ENCODE measurements at regions not wholly inside any gene's neighbourhood (a gene's known extent, or its start where the extent isn't known, plus 50 kb on each side); places are given as distances from the start of the nearest gene placed in this dataset.
"Not testable (repeated sequence)": the region's sequence is repeated elsewhere in the genome, so short reads cannot be mapped to it uniquely, and the experiment has no call there.

GRCh38 chr12:89151536-89151935 is 200.8 kb downstream of the DUSP6 start:
- no peak for DNase-seq

- not testable (repeated sequence) for DNase-seq
These were observed 201.5 kb downstream of the DUSP6 start for GRCh38 chr12:89150789-89151188.

DNA sequence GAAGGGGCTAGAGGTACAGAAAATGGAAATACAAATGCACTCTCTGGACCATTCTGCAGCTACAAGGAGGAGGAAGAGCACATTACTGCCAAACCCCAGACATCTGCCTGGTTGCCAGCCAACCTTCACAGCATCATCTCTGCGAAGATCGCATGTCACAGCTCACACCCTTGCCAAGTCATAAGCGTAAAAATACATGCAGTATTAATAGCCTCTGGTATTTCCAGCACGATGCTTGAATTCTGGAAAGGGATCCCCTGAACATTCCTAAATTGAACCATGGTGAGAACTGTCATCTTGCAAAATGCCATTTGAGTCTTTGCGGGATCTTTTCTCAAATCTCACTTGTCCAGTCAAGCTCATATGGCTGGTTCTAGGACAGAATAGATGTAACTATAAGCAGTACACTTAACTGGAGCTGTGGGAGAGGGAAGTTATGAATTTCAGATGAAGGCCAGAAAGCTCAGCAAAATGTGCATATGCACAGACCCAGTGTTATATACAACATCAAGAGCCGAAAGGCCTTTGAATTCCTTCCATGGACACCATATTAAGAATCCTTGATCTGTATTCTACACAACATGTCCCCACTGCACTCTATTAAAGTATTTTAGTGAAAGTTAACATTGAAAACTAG is 211.6 kb downstream of the DUSP6 start:
- no peak for DNase-seq

GRCh38 chr12:89140141-89140540 is 212.2 kb downstream of the DUSP6 start:
- DNase-seq, result no peak

DNA sequence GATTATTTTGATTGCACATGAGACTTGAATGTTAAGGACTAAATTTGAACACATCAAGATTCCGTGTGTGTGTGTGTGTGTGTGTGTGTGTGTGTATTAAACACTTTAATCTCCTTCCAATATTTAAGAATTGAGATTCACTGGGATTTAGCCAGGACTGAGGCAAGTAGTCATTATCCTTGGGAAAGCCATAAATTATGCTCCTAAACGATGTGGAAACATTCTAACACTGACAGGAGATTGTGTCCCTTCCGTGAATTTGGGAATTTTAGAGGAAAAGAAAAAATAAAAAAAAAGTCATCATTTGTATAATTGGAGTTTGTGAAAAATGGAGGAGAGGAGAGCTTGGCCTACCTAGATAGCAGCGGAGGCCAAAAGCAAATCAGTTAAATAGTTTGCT is 212.9 kb downstream of the DUSP6 start:
- no peak for DNase-seq

DNA sequence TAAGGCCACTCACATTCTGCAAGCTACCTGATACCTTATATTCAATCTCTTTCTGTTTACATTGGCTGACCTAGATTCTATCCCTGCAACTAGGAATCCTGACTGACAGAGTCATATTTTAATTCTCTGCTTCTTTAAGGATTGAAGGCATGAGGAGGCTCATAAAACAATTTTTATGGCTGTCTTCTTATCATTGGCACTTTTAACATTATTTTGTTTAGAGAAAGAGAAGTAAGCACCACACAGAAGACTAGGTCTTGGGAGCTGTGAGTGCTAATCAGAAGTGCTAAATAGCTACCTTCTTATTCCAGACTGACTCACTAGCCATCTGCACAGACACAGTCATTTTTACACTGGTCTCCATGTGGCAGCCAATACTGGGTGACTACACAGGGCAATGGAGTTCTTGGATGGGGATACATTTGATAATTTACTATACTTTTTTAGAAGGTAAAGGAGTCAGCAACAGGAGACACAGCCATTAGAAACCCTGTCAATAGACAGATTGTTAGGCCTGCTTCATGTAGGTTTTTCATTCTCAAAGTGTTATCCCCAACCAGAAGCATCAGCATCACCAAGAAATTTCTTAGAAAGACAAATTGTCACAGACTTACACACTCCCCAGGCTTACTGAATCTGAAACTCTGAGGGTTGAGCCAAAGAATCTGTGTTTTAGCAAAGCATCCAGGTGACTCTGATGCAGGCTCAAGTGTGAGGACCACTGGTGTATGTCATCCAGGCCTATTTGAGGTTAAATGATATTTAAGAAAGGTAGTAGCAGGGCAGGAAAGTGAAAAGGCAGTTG is 214.1 kb downstream of the DUSP6 start:
- DNase-seq, result no peak

GRCh38 chr12:89135976-89136634 is 216.2 kb downstream of the DUSP6 start:
- no peak for DNase-seq

- no peak for DNase-seq
These were observed 218.0 kb downstream of the DUSP6 start for GRCh38 chr12:89134213-89134770.

DNA sequence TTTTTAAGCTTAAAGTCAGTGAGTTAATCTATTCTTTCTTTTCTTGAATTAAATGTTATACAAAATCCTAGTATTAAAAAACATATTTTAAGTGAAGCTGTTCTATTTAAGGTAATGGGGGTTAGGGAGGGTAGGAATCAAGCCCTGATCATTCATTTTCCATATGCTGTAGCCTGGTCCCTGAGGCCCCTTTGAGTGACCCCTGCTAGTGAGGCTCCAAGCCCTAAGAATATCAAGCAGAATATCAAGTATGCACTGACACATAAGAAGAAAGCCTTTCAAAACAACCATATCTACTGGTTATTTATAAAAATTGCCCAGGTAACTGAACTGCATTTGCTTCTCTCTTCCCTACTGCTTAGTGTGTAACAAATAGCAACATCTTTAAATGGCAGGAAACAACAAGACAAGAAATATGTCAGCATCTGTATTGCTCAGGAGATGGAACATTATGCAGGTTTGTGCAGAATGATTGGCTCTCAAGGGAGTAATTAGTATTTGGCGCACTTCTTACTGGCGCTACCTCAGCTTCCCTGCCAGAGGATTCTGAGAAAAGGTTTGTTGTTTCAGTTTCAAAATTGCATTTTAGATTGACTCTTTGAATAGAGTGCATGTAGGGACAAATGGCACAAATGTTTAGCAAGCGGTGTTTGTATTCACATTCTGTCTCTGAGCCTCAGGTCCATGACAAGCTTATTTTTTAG is 223.0 kb downstream of the DUSP6 start:
- DNase-seq, result no peak

DNA sequence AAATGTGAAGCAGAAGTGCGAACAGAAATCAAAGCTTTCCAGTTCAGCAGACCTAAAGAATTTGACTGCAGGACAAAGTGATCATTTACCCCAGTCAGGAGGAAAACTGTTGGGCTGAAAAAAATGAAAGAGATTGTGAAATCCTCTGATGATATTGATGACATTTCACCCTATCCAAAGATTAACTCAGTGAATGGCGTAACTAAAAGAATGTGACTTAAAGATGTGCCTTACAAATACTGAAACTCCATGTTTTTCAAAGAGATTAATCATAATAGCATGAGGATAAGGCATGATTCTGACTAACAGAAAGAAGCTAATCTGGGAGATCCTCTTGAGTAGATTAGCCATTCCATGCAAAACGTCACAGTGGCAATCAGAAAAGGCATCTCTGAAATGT is 225.6 kb downstream of the DUSP6 start:
- no peak for DNase-seq

- DNase-seq, result no peak
These were observed 229.4 kb downstream of the DUSP6 start for GRCh38 chr12:89122852-89123251.

DNA sequence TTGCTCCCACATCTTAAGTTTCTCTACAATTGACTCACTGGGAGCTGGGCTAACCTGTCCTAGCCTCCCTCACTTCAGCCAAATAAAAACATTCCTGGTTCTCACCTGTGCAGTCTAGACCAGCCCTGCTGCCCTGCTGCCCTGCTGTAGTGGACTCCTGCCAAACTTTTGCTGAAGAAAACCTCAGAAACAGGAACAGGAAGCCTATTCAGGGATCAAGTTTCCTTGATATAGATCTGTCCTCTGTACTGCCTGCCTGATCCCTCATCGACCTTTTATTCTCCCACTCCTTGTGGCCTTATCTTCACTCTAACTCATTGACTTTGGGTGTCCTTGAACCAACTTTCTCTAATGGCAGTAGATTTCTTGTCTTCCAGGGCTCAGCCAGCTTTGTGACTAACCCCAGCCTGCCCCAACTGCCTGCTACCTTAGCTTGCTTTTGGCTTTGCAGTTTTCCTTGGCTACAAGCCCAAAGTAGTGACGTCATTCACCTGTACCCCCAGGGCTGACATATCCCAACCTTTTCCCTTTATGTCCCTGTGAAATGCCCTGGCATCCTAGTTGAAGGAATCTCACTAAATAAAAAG is 234.8 kb downstream of the DUSP6 start:
- no peak for DNase-seq

DNA sequence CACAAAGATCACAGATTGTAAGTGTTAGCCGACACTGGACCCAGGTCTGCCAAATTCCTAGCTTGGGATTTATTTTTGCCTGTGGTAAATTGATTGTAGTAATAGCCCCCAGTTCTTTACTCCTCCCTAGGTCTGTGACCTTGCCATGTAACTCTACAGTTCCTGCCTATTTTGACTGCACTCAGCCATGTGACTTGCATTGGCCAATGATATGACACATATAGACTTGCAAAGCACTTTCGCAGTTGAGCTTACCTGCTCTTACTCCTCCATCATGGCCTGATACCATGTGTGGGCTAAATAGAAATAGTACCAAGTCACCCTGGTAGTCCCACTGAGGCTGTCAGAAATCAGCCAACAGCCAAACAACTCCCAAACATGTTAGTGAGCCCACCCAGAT is 240.3 kb downstream of the DUSP6 start:
- DNase-seq, result no peak

- DNase-seq, result no peak
These were observed 244.0 kb downstream of the DUSP6 start for GRCh38 chr12:89108265-89108664.

GRCh38 chr12:89106950-89107349 is 245.4 kb downstream of the DUSP6 start:
- DNase-seq, result no peak

GRCh38 chr12:89105243-89105642 is 247.1 kb downstream of the DUSP6 start:
- no peak for DNase-seq

DNA sequence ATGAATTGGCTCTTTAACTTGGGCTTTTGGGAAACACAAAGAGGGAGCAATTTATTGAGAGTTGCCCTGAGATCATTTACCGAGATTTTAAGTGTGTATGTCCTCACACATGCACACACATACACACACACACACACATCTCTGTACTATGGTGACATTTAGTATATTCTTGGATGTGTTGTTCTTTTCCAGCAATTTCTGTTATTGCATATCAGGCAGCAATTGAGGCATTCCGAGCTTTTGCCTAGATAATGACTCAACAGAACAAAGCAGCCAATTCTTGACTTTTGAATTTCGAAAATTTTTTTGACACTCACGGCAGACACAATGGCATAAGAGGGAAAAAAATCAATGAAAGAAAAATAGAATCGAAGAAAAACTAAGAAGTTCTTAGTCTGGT is 248.5 kb downstream of the DUSP6 start:
- no peak for DNase-seq

DNA sequence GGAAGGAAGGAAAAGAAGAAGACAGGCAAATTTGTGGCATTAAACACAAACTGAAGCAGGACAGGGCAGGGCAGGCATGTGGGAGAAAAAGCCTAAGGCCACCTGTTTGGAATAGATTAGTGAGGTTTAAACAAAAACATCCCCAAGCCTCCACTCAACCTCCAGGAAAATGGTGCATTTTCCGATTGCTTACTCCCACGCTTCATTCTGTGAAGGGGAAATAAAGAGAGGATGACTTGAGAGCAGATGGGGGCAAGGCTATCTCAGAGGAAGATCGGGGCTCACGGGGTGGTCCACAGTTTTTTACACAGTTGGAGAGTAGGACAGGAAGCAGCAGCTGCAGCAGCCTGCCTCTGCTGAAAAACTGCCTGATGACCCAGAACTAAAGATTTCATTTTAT is 250.9 kb downstream of the DUSP6 start:
- DNase-seq, result no peak

DNA sequence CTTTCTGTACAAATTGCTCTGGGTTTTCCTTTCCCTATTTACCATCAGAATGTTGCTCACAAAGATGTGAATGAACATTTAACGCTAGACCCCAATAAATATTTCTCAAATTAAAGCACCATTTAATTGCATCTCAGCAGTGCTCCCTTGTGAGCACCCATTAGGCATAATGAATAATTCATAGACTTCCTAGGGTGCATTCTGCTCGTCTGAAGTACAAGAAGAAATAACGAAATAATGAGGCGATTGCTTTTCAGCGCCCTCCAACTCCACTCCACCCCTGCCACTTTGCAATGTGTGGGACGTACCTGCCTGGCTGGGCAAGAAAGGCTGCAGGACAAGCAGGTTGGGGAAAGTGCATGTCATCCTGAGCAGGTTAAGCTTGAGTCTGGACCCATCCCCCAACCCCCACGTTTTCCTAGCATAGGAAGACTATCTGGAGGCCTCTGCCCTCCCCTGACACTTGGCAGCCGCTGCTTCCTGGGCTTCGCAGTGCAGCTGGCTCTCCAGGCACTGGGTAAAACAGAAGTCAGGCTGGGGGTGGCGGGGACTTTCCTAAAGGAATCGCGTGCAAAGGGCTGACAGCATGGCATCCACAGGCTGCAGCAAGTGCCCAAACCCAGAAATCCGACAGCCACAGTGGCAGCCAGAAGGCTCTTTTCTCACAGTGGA is 253.7 kb downstream of the DUSP6 start:
- no peak for DNase-seq

- no peak for DNase-seq
These were observed 260.0 kb downstream of the DUSP6 start for GRCh38 chr12:89092297-89092696.

- no peak for DNase-seq
These were observed 260.9 kb downstream of the DUSP6 start for GRCh38 chr12:89091293-89091841.

- DNase-seq, result no peak
These were observed 263.0 kb downstream of the DUSP6 start for GRCh38 chr12:89089264-89089663.
